ENCODE measurements at regions not wholly inside any gene's neighbourhood (a gene's known extent, or its start where the extent isn't known, plus 50 kb on each side); places are given as distances from the start of the nearest gene placed in this dataset.

- intact Hi-C loops (cut with DNase I), result loop anchor here (10.0 kb wide), 4 partner anchors 129 to 359 kb away; partner anchors contain the start of gene SLC14A2
- no peak for DNase-seq (ENCODE audit: low spot score)
- Histone ChIP-seq H3K27me3 (replicated peaks; ENCODE audit: insufficient read depth) (no peaks in the 10 kb centered on the region), H3K9me3 (no peaks in the 10 kb centered on the region), H3K4me1 (replicated peaks) (no peaks in the 10 kb centered on the region), H3K27ac (no peak overlapping the region), H3K36me3 (no peaks in the 10 kb centered on the region), H3K4me3 (no peak overlapping the region)
- 46% methylated on average over 6 of the region's 6 CpGs for WGBS
- no peak for TF ChIP-seq POLR2A (IDR thresholded peaks at IDR 0.05)
- TF ChIP-seq POLR2AphosphoS5 (IDR thresholded peaks at IDR 0.05), result no peak
Measured at GRCh38 chr18:45255197-45255890, 359.9 kb upstream of the SLC14A2 start.

- Histone ChIP-seq H3K9me3 (no peaks in the 10 kb centered on the region), H3K27ac (no peak overlapping the region), H3K27me3 (replicated peaks; ENCODE audit: insufficient read depth) (no peaks in the 10 kb centered on the region), H3K4me1 (replicated peaks) (no peaks in the 10 kb centered on the region), H3K36me3 (no peaks in the 10 kb centered on the region), H3K4me3 (no peak overlapping the region)
- intact Hi-C loops (cut with DNase I), result no loop called here
- DNase-seq (ENCODE audit: low spot score), result no peak
- TF ChIP-seq POLR2A (IDR thresholded peaks at IDR 0.05) (no peak), POLR2AphosphoS5 (IDR thresholded peaks at IDR 0.05) (no peak), CTCF (IDR thresholded peaks at IDR 0.05) (no peak)
- 71% methylated on average over 1 of the region's 1 CpG for WGBS
Measured at GRCh38 chr18:45260125-45260524, 355.2 kb upstream of the SLC14A2 start.

GRCh38 chr18:45266023-45266422 lies 349.3 kb upstream of the SLC14A2 start:
- no peaks in the 10 kb centered on the region for H3K27me3 ChIP-seq (replicated peaks; ENCODE audit: insufficient read depth)
- H3K27ac ChIP-seq, result no peak overlapping the region
- TF ChIP-seq POLR2AphosphoS5 (IDR thresholded peaks at IDR 0.05) (no peak), CTCF (IDR thresholded peaks at IDR 0.05) (no peak), POLR2A (IDR thresholded peaks at IDR 0.05) (no peak)
- H3K9me3 ChIP-seq, result no peaks in the 10 kb centered on the region
- no peaks in the 10 kb centered on the region for H3K4me1 ChIP-seq (replicated peaks)
- no peak overlapping the region for H3K4me3 ChIP-seq
- DNase-seq (ENCODE audit: low spot score), result no peak
- H3K36me3 ChIP-seq, result no peaks in the 10 kb centered on the region
- intact Hi-C loops (cut with DNase I), result no loop called here
- 88% methylated on average over 3 of the region's 3 CpGs for WGBS

GRCh38 chr18:45267622-45268021 lies 347.7 kb upstream of the SLC14A2 start:
- H3K9me3 ChIP-seq, result no peaks in the 10 kb centered on the region
- H3K27me3 ChIP-seq (replicated peaks; ENCODE audit: insufficient read depth), result no peaks in the 10 kb centered on the region
- no peak overlapping the region for H3K4me3 ChIP-seq
- TF ChIP-seq POLR2A (IDR thresholded peaks at IDR 0.05) (no peak), CTCF (IDR thresholded peaks at IDR 0.05) (no peak), POLR2AphosphoS5 (IDR thresholded peaks at IDR 0.05) (no peak)
- H3K36me3 ChIP-seq, result no peaks in the 10 kb centered on the region
- intact Hi-C loops (cut with DNase I), result no loop called here
- H3K27ac ChIP-seq, result no peak overlapping the region
- H3K4me1 ChIP-seq (replicated peaks), result no peaks in the 10 kb centered on the region
- 59% methylated on average over 1 of the region's 1 CpG for WGBS
- DNase-seq (ENCODE audit: low spot score), result no peak

- no peak for DNase-seq (ENCODE audit: low spot score)
- Histone ChIP-seq H3K9me3 (no peaks in the 10 kb centered on the region), H3K36me3 (no peaks in the 10 kb centered on the region), H3K27me3 (replicated peaks; ENCODE audit: insufficient read depth) (no peaks in the 10 kb centered on the region), H3K27ac (no peak overlapping the region), H3K4me3 (no peak overlapping the region), H3K4me1 (replicated peaks) (no peaks in the 10 kb centered on the region)
- WGBS, result 35% methylated on average over 1 of the region's 1 CpG
- intact Hi-C loops (cut with DNase I), result no loop called here
- TF ChIP-seq POLR2AphosphoS5 (IDR thresholded peaks at IDR 0.05) (no peak), POLR2A (IDR thresholded peaks at IDR 0.05) (no peak), CTCF (IDR thresholded peaks at IDR 0.05) (no peak)
Measured at GRCh38 chr18:45268583-45268982, 346.7 kb upstream of the SLC14A2 start.
